Activated T-helper 2 cell treated with anti-CD3 and anti-CD28 coated beads, Interferon-gamma antibody, Interleukin-2, Interleukin-4, amounts not matched to agents 10 μg/mL and 5 μg/mL and 100 μg/mL, durations not matched to agents 14 hours and 24 hours and 36 hours (primary cell): ENCODE measurements at regions not wholly inside any gene's neighbourhood (a gene's known extent, or its start where the extent isn't known, plus 50 kb on each side); places are given as distances from the start of the nearest gene placed in this dataset.

ENCODE experiments used
- DNase-seq: peaks from one replicate; pipeline ENCODE4 v3.0.0; 2021; ENCODE audit warnings: low spot score
- H3K27ac Mint-ChIP-seq: one replicate; pipeline ENCODE4 v1.8.0; 2021; ENCODE audit warnings: mixed read lengths
- H3K27me3 Mint-ChIP-seq: one replicate; pipeline ENCODE4 v1.8.0; 2021; ENCODE audit warnings: low read depth, mixed read lengths
- H3K36me3 Mint-ChIP-seq: one replicate; pipeline ENCODE4 v1.8.0; 2021; ENCODE audit warnings: low read depth, mixed read lengths
- H3K4me1 Mint-ChIP-seq: one replicate; pipeline ENCODE4 v1.8.0; 2021; ENCODE audit warnings: low read depth, mixed read lengths
- H3K4me3 Mint-ChIP-seq: one replicate; pipeline ENCODE4 v1.8.0; 2021; ENCODE audit warnings: low read depth, mild to moderate bottlenecking, moderate library complexity, mixed read lengths
- H3K9me3 Mint-ChIP-seq: one replicate; pipeline ENCODE4 v1.8.0; 2021; ENCODE audit warnings: mixed read lengths
- intact Hi-C: fragments of 100-400 bp; cut with micrococcal nuclease; formaldehyde crosslinking; loops from one replicate; pipeline ENCODE4 v1.15.1; 2023

DNA sequence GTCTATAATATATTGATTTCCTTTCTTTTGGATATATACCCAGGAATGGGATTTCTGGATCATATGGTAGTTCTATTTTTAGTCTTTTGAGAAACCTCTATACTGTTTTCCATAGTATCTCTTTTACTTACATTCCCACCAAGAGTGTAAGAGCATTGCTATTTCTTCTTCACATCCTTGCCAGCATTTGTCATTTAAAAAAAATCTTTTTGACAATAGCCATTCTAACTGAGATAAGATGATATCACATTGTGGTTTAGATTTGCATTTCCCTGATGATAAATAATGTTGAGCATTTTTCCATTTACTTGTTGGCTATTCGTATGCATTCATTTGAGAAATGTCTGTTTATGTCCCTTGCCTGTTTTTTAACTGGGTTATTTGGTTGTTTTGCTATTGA lies 467.4 kb downstream of the COL11A1 start:
- Mint-ChIP-seq H3K4me3 (no peak overlapping the region), H3K27ac (no peak overlapping the region), H3K9me3 (no peaks in the 10 kb centered on the region), H3K27me3 (no peaks in the 10 kb centered on the region), H3K36me3 (no peaks in the 10 kb centered on the region), H3K4me1 (no peaks in the 10 kb centered on the region)
- intact Hi-C loops, result no loop called here
- DNase-seq, result no peak

GRCh38 chr1:102640312-102640711 lies 468.0 kb downstream of the COL11A1 start:
- Mint-ChIP-seq H3K4me1 (no peaks in the 10 kb centered on the region), H3K9me3 (no peaks in the 10 kb centered on the region), H3K4me3 (no peak overlapping the region), H3K27ac (no peak overlapping the region), H3K36me3 (no peaks in the 10 kb centered on the region), H3K27me3 (no peaks in the 10 kb centered on the region)
- DNase-seq, result no peak
- intact Hi-C loops, result no loop called here

- no peaks in the 10 kb centered on the region for H3K9me3 Mint-ChIP-seq
- no peaks in the 10 kb centered on the region for H3K36me3 Mint-ChIP-seq
- no peak for DNase-seq
- intact Hi-C loops, result no loop called here
- H3K27me3 Mint-ChIP-seq, result no peaks in the 10 kb centered on the region
- no peaks in the 10 kb centered on the region for H3K4me1 Mint-ChIP-seq
- H3K4me3 Mint-ChIP-seq, result no peak overlapping the region
- H3K27ac Mint-ChIP-seq, result no peak overlapping the region
These were observed 476.6 kb downstream of the COL11A1 start for GRCh38 chr1:102631691-102632090.

- Mint-ChIP-seq H3K4me3 (no peak overlapping the region), H3K27me3 (no peaks in the 10 kb centered on the region), H3K27ac (no peak overlapping the region), H3K4me1 (no peaks in the 10 kb centered on the region), H3K36me3 (no peaks in the 10 kb centered on the region), H3K9me3 (no peaks in the 10 kb centered on the region)
- no peak for DNase-seq
- intact Hi-C loops, result no loop called here
These were observed 478.3 kb downstream of the COL11A1 start for GRCh38 chr1:102630041-102630440.

- H3K4me1 Mint-ChIP-seq, result no peaks in the 10 kb centered on the region
- H3K36me3 Mint-ChIP-seq, result no peaks in the 10 kb centered on the region
- H3K27ac Mint-ChIP-seq, result no peak overlapping the region
- H3K4me3 Mint-ChIP-seq, result no peak overlapping the region
- intact Hi-C loops, result no loop called here
- DNase-seq, result no peak
- H3K27me3 Mint-ChIP-seq, result no peaks in the 10 kb centered on the region
- no peaks in the 10 kb centered on the region for H3K9me3 Mint-ChIP-seq
These were observed 480.2 kb downstream of the COL11A1 start for GRCh38 chr1:102628109-102628613.

DNA sequence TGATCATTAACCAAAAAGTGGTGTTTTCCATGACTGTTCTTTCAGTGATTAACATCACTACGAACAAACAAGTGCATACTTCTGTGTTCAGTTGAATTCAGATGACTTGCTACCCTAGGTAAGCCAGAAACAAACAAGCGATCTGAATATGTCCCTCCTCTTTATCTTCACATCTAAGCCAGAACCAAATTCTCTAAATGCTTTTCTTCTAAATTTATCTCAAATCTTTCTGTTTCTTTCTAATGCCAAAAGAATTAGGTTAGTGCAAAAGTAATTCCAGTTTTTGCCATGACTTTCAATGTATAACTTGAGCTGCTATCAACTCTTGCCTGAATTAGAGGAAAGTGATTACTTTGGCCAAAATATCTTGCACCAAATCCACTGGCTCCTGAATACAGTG lies 481.2 kb downstream of the COL11A1 start:
- Mint-ChIP-seq H3K36me3 (no peaks in the 10 kb centered on the region), H3K4me1 (no peaks in the 10 kb centered on the region), H3K9me3 (no peaks in the 10 kb centered on the region), H3K4me3 (no peak overlapping the region), H3K27ac (no peak overlapping the region), H3K27me3 (no peaks in the 10 kb centered on the region)
- intact Hi-C loops, result no loop called here
- no peak for DNase-seq

DNA sequence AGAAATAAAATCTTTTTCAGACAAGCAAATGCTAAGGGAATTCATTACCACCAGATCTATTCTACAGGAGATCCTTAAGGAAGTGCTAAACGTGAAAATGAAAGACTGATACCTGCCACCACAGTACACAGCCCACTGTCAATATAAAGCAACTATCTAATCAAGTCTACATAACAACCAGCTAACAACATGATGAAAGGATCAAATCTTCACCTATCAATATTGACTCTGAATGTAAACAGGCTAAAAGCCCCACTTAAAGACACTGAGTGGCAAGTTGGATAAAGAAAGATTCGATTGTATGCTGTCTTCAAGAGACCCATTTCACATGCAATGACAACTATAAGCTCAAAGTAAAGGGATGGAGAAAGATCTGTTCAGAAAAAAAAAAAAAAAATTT lies 492.4 kb downstream of the COL11A1 start:
- H3K9me3 Mint-ChIP-seq, result peaks cover 10% of the 10 kb centered on the region
- no peak overlapping the region for H3K27ac Mint-ChIP-seq
- H3K4me3 Mint-ChIP-seq, result no peak overlapping the region
- no peaks in the 10 kb centered on the region for H3K27me3 Mint-ChIP-seq
- H3K36me3 Mint-ChIP-seq, result no peaks in the 10 kb centered on the region
- DNase-seq, result no peak
- intact Hi-C loops, result no loop called here
- H3K4me1 Mint-ChIP-seq, result no peaks in the 10 kb centered on the region

DNA sequence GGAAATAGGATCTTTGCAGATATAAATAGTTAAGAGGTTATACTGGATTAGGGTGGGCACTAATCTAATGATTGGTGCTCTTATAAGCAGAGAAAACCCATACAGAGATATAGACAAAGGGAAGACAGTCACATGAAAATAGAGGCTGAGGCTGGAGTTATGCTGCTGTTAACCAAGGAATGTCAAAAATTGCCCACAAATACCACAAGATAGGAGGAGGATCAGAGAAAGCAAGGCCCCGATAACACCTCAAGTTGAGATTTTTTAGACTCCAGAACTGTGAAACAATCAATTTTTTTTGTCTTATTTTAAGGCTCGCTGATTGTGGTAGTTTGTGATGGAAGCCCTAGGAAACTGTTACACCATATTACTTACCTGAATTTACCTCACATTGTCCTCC lies 513.2 kb downstream of the COL11A1 start:
- intact Hi-C loops, result no loop called here
- Mint-ChIP-seq H3K4me1 (no peaks in the 10 kb centered on the region), H3K27ac (no peak overlapping the region), H3K4me3 (no peak overlapping the region), H3K9me3 (peaks cover 4% of the 10 kb centered on the region), H3K36me3 (no peaks in the 10 kb centered on the region), H3K27me3 (no peaks in the 10 kb centered on the region)
- no peak for DNase-seq

DNA sequence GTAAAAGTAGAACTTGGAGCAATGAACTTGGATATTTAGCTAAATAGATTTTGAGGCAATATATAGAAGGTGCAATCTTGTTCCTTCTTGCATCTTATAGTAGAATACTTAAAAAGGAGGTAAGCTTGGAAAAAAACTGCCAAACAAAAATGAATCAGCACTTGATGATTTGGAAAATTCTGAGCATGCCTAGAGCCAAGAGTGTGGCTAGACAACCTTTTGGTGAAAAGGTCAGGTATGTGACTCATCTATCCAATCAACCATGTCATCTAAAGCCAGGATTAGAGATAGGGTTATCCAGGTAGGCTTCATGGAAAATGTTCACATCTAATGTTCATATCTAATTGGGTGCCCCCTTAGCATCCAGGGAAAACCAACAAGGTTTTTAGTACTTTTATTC lies 515.0 kb downstream of the COL11A1 start:
- Mint-ChIP-seq H3K27ac (no peak overlapping the region), H3K36me3 (no peaks in the 10 kb centered on the region), H3K27me3 (no peaks in the 10 kb centered on the region), H3K4me3 (no peak overlapping the region), H3K9me3 (peaks cover 4% of the 10 kb centered on the region), H3K4me1 (no peaks in the 10 kb centered on the region)
- intact Hi-C loops, result no loop called here
- DNase-seq, result no peak

- DNase-seq, result no peak
- H3K9me3 Mint-ChIP-seq, result no peaks in the 10 kb centered on the region
- H3K4me1 Mint-ChIP-seq, result no peaks in the 10 kb centered on the region
- no peak overlapping the region for H3K27ac Mint-ChIP-seq
- intact Hi-C loops, result no loop called here
- H3K36me3 Mint-ChIP-seq, result no peaks in the 10 kb centered on the region
- H3K4me3 Mint-ChIP-seq, result no peak overlapping the region
- H3K27me3 Mint-ChIP-seq, result no peaks in the 10 kb centered on the region
These were observed 519.8 kb downstream of the COL11A1 start for GRCh38 chr1:102588536-102588935.

DNA sequence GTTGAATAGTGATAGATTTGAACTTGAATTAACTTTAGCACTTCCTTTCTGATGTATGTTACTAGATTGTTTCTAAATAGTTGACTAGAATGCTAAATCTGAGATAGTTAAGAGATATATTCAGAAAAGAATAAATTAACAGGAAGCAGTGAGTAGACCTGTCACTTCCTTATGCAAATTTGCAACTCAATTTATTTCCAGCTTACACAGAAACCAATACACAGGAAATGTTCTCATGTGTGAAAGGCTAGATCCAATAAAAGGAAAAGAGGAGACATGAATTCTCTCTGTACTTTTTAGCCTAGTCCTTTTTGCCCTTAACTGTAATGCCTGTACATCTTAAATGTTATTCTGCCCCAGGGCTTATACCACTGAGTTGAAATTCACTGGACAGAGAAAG lies 522.3 kb downstream of the COL11A1 start:
- Mint-ChIP-seq H3K4me1 (no peaks in the 10 kb centered on the region), H3K27ac (no peak overlapping the region), H3K4me3 (no peak overlapping the region), H3K9me3 (no peaks in the 10 kb centered on the region), H3K27me3 (no peaks in the 10 kb centered on the region), H3K36me3 (no peaks in the 10 kb centered on the region)
- DNase-seq, result no peak
- intact Hi-C loops, result no loop called here

- Mint-ChIP-seq H3K9me3 (no peaks in the 10 kb centered on the region), H3K27ac (no peak overlapping the region), H3K27me3 (no peaks in the 10 kb centered on the region), H3K36me3 (no peaks in the 10 kb centered on the region), H3K4me1 (no peaks in the 10 kb centered on the region), H3K4me3 (no peak overlapping the region)
- no peak for DNase-seq
- intact Hi-C loops, result no loop called here
These were observed 527.5 kb downstream of the COL11A1 start for GRCh38 chr1:102580806-102581205.

DNA sequence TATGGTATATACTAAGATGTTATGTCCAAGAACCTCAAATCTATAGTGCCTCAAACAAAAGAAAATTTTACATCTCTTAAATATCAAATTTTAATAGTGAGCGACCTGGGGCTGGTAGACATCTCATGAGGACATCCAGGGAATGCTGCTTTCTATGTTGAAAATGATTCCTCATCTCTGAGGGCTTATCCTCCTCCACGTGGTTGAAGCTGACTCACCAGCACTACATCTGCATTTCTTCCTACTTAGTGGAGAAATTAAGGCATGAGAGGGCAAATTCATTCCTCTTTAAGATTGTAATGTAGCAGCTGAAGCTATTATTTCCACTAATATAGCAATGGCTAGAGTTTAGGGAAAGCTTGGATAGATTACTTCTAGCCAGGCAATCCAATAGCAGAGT lies 529.5 kb downstream of the COL11A1 start:
- DNase-seq, result no peak
- H3K27ac Mint-ChIP-seq, result no peak overlapping the region
- no peaks in the 10 kb centered on the region for H3K4me1 Mint-ChIP-seq
- H3K4me3 Mint-ChIP-seq, result no peak overlapping the region
- no peaks in the 10 kb centered on the region for H3K27me3 Mint-ChIP-seq
- no peaks in the 10 kb centered on the region for H3K9me3 Mint-ChIP-seq
- H3K36me3 Mint-ChIP-seq, result no peaks in the 10 kb centered on the region
- intact Hi-C loops, result no loop called here

GRCh38 chr1:102572637-102573036 lies 535.7 kb downstream of the COL11A1 start:
- no peak overlapping the region for H3K4me3 Mint-ChIP-seq
- no peak overlapping the region for H3K27ac Mint-ChIP-seq
- H3K4me1 Mint-ChIP-seq, result no peaks in the 10 kb centered on the region
- no peaks in the 10 kb centered on the region for H3K27me3 Mint-ChIP-seq
- H3K36me3 Mint-ChIP-seq, result no peaks in the 10 kb centered on the region
- intact Hi-C loops, result no loop called here
- DNase-seq, result no peak
- no peaks in the 10 kb centered on the region for H3K9me3 Mint-ChIP-seq
